Suprapubic skin (tissue), 4 donors: ENCODE measurements at regions not wholly inside any gene's neighbourhood (a gene's known extent, or its start where the extent isn't known, plus 50 kb on each side); places are given as distances from the start of the nearest gene placed in this dataset.

Experiments used
- CTCF ChIP-seq, 2 donors: fragments of 200-600 bp in 1 of 2; fragments of 450-650 bp in 1 of 2; sonication (generic) in 1 of 2; IDR thresholded peaks; one replicate each; pipeline ENCODE4 v1.5.1; 2016 to 2019; ENCODE audit warnings: antibody characterized with exemption in 2 of 2, mild to moderate bottlenecking in 1 of 2, moderate library complexity in 1 of 2
- EP300 ChIP-seq: sonication (generic); formaldehyde crosslinking; IDR thresholded peaks from one replicate; pipeline ENCODE4 v1.6.1; 2017; ENCODE audit warnings: antibody characterized with exemption
- POLR2A ChIP-seq, 2 donors: fragments of 450-650 bp; IDR thresholded peaks; one replicate each; pipeline ENCODE4 v1.6.1; 2017; ENCODE audit warnings: antibody characterized with exemption in 2 of 2, mild to moderate bottlenecking in 2 of 2, moderate library complexity in 2 of 2
- POLR2AphosphoS5 ChIP-seq, 3 donors: sonication (generic); formaldehyde crosslinking; IDR thresholded peaks; one replicate each; pipeline ENCODE4 v1.6.1; 2017; ENCODE audit warnings: antibody characterized with exemption in 3 of 3

- no peak for TF ChIP-seq CTCF (IDR thresholded peaks at IDR 0.05)
- TF ChIP-seq POLR2A (IDR thresholded peaks at IDR 0.05), result no peak
- no peak for TF ChIP-seq POLR2AphosphoS5 (IDR thresholded peaks at IDR 0.05)
- TF ChIP-seq EP300, result no peak
Observed at GRCh38 chr6:105783333-105783935, 302.7 kb upstream of the PRDM1 start.
